SK-N-SH (cell line): ENCODE measurements at regions not wholly inside any gene's neighbourhood (a gene's known extent, or its start where the extent isn't known, plus 50 kb on each side); places are given as distances from the start of the nearest gene placed in this dataset.

Experiments
- CTCF ChIA-PET: fragments of 300-600, 350-600 bp; formaldehyde crosslinking; extraction: SDS; loops from one replicate; lab custom pipeline; 2021; lab: Yijun Ruan, JAX
- POLR2A ChIA-PET: fragments of 350-600 bp; sonication (Branson Sonifier 250); formaldehyde crosslinking; extraction: SDS; loops from one replicate; lab custom pipeline; 2020; ENCODE audit warnings: antibody characterized with exemption, inconsistent platforms; lab: Yijun Ruan, JAX
- DNase-seq: peaks from one replicate; pipeline ENCODE4 v3.0.0; 2012
- H2AFZ ChIP-seq: fragments of 200-600 bp; sonication (generic); 2 replicates; pipeline ENCODE4 v1.8.1; 2016; ENCODE audit warnings: antibody characterized with exemption, mild to moderate bottlenecking, low read depth
- H3F3A ChIP-seq: fragments of 200-600 bp; sonication (generic); replicated peaks from 2 replicates; pipeline ENCODE3; 2016; ENCODE audit warnings: antibody characterized with exemption, mild to moderate bottlenecking; ENCODE audit not compliant: insufficient read depth
- H3K27ac ChIP-seq, 2 experiments: fragments of 200-500 bp in 1 of 2; fragments of 200-600 bp in 1 of 2; sonication (Bioruptor generic) in 1 of 2; sonication (generic), shearing (Covaris generic) in 1 of 2; 2 replicates each; pipeline versions ENCODE4 v1.5.1 to v1.6.1; 2014 to 2016; ENCODE audit warnings: low read depth in 2 of 2, inconsistent platforms in 1 of 2, low read length in 1 of 2, mild to moderate bottlenecking in 1 of 2, mixed read lengths in 1 of 2
- H3K27me3 ChIP-seq: fragments of 200-600 bp; sonication (generic), shearing (Covaris generic); 2 replicates; pipeline ENCODE4 v1.6.1; 2016; ENCODE audit warnings: mixed run types; ENCODE audit not compliant: insufficient read depth
- H3K36me3 ChIP-seq, 2 experiments: fragments of 200-500 bp in 1 of 2; fragments of 200-600 bp in 1 of 2; sonication (Bioruptor generic) in 1 of 2; sonication (generic) in 1 of 2; replicated peaks in 1 of 2; 2 replicates each; pipeline versions ENCODE3 to v1.5.1; 2014 to 2016; ENCODE audit warnings: low read length in 1 of 2, mild to moderate bottlenecking in 1 of 2; ENCODE audit not compliant: insufficient read depth in 2 of 2, control insufficient read depth in 1 of 2
- H3K4me1 ChIP-seq, 2 experiments: fragments of 200-500 bp in 1 of 2; fragments of 200-600 bp in 1 of 2; sonication (Bioruptor generic) in 1 of 2; sonication (generic), shearing (Covaris generic) in 1 of 2; 2 replicates each; pipeline versions ENCODE4 v1.5.1 to v1.6.1; 2014 to 2016; ENCODE audit warnings: low read depth in 1 of 2, low read length in 1 of 2, mixed run types in 1 of 2; ENCODE audit not compliant: insufficient read depth in 2 of 2, control insufficient read depth in 1 of 2
- H3K4me2 ChIP-seq: fragments of 200-600 bp; sonication (generic), shearing (Covaris generic); 2 replicates; pipeline ENCODE4 v1.6.1; 2017; ENCODE audit warnings: mixed run types
- H3K4me3 ChIP-seq, 2 experiments: fragments of 200-500 bp in 1 of 2; fragments of 200-600 bp in 1 of 2; sonication (Bioruptor generic) in 1 of 2; sonication (generic), shearing (Covaris generic) in 1 of 2; 2 replicates each; pipeline versions ENCODE4 v1.5.1 to v1.8.1; 2014 to 2016; ENCODE audit warnings: low read depth in 2 of 2, inconsistent platforms in 1 of 2, low read length in 1 of 2, mild to moderate bottlenecking in 1 of 2, mixed read lengths in 1 of 2, moderate library complexity in 1 of 2
- H3K79me2 ChIP-seq: fragments of 200-600 bp; sonication (generic); 2 replicates; pipeline ENCODE4 v1.8.1; 2017; ENCODE audit warnings: mild to moderate bottlenecking; ENCODE audit not compliant: insufficient read depth
- H3K9ac ChIP-seq: fragments of 200-600 bp; sonication (generic); 2 replicates; pipeline ENCODE4 v1.6.1; 2017; ENCODE audit warnings: mixed run types
- H3K9me2 ChIP-seq: fragments of 200-600 bp; sonication (generic); 2 replicates; pipeline ENCODE4 v1.6.1; 2017; ENCODE audit warnings: mixed run types
- H3K9me3 ChIP-seq: fragments of 200-600 bp; sonication (generic); 2 replicates; pipeline ENCODE4 v1.6.1; 2017; ENCODE audit warnings: mixed run types, mild to moderate bottlenecking, moderate library complexity
- H4K20me1 ChIP-seq: fragments of 200-600 bp; sonication (generic); 2 replicates; pipeline ENCODE4 v1.6.1; 2017; ENCODE audit warnings: mild to moderate bottlenecking, mixed run types; ENCODE audit not compliant: insufficient read depth
- ELF1 ChIP-seq: IDR thresholded peaks from 2 replicates; pipeline ENCODE4 v1.4.0; 2012
- EP300 ChIP-seq, 2 experiments: IDR thresholded peaks; 2 replicates each; pipeline versions ENCODE4 v1.4.0 to v1.6.1; 2012; ENCODE audit warnings: borderline replicate concordance in 1 of 2, low read depth in 1 of 2, low read length in 1 of 2
- EZH2phosphoT487 ChIP-seq: fragments of 200-600 bp; sonication (generic); IDR thresholded peaks from 2 replicates; pipeline ENCODE4 v1.6.1; 2017; ENCODE audit warnings: low read depth, mixed run types, mild to moderate bottlenecking, antibody characterized with exemption, moderate library complexity, borderline replicate concordance
- GATA2 ChIP-seq: sonication (generic); formaldehyde crosslinking; IDR thresholded peaks from 2 replicates; pipeline ENCODE4 v1.5.0; 2020; ENCODE audit warnings: mild to moderate bottlenecking, missing genetic modification reagents
- MAX ChIP-seq: IDR thresholded peaks from 2 replicates; pipeline ENCODE4 v1.4.0; 2012; ENCODE audit warnings: low read depth
- MEF2A ChIP-seq: IDR thresholded peaks from 2 replicates; pipeline ENCODE4 v1.4.0; 2012; ENCODE audit warnings: low read depth, borderline replicate concordance
- REST ChIP-seq: IDR thresholded peaks from 2 replicates; pipeline ENCODE4 v1.6.1; 2012; ENCODE audit warnings: mild to moderate bottlenecking, low read depth, low read length, moderate library complexity
- RXRA ChIP-seq: IDR thresholded peaks from 2 replicates; pipeline ENCODE4 v1.4.0; 2012; ENCODE audit warnings: low read depth, mild to moderate bottlenecking, borderline replicate concordance
- SIN3A ChIP-seq: IDR thresholded peaks from 2 replicates; pipeline ENCODE4 v1.6.1; 2012; ENCODE audit warnings: low read depth, mild to moderate bottlenecking, low read length, moderate library complexity, borderline replicate concordance
- SMC3 ChIP-seq: IDR thresholded peaks from 2 replicates; pipeline ENCODE4 v1.6.1; 2012; ENCODE audit warnings: low read depth, low read length, improper control_type of control experiment
- TCF12 ChIP-seq: IDR thresholded peaks from 2 replicates; pipeline ENCODE4 v1.4.0; 2012
- TEAD4 ChIP-seq: IDR thresholded peaks from 2 replicates; pipeline ENCODE4 v1.4.0; 2012; ENCODE audit warnings: mild to moderate bottlenecking, borderline replicate concordance; ENCODE audit not compliant: insufficient read depth
- USF2 ChIP-seq: fragments of 150-350 bp; IDR thresholded peaks from 2 replicates; pipeline ENCODE4 v1.6.1; 2017; ENCODE audit warnings: antibody characterized with exemption, low read length, low read depth, borderline replicate concordance
- YY1 ChIP-seq: IDR thresholded peaks from 2 replicates; pipeline ENCODE4 v1.4.0; 2012; ENCODE audit warnings: low read depth, mild to moderate bottlenecking
- ZBTB33 ChIP-seq: IDR thresholded peaks from 2 replicates; pipeline ENCODE4 v1.4.0; 2012; ENCODE audit warnings: low read depth, borderline replicate concordance
- WGBS: methylation state at CpG from one replicate; pipeline ENCODE4 v1.1.6; 2017; ENCODE audit warnings: low lambda C conversion rate; 5-methylcytosine and 5-hydroxymethylcytosine counted together

GRCh38 chr11:23502389-23502788, 642.1 kb upstream of the CCDC179 start:
- H3F3A ChIP-seq: no peaks in the 10 kb centered on the region
- no peaks in the 10 kb centered on the region for H3K4me1 ChIP-seq
- no peak overlapping the region for H3K9ac ChIP-seq
- POLR2A ChIA-PET: no interaction called here
- no peaks in the 10 kb centered on the region for H3K27me3 ChIP-seq
- 67% methylated on average over 3 of the region's 3 CpGs for WGBS
- CTCF ChIA-PET: interaction anchor here (1.0 kb wide), 1 partner anchor 16 kb away, joined by 3 read pairs; no protein-coding TSS in a partner anchor
- no peak overlapping the region for H3K4me2 ChIP-seq
- no peak overlapping the region for H2AFZ ChIP-seq
- no peaks in the 10 kb centered on the region for H3K9me3 ChIP-seq
- no peaks in the 10 kb centered on the region for H4K20me1 ChIP-seq
- H3K4me3 ChIP-seq: no peak overlapping the region
- no peak for DNase-seq
- H3K79me2 ChIP-seq: no peaks in the 10 kb centered on the region
- TF ChIP-seq USF2 (no peak), RXRA (no peak), ELF1 (no peak), ZBTB33 (no peak), MAX (no peak), EZH2phosphoT487 (no peak), YY1 (no peak), TCF12 (no peak), TEAD4 (no peak), GATA2 (CRISPR knock-in tag) (no peak), REST (no peak), EP300 (IDR thresholded peaks at IDR 0.05; ENCODE audit: borderline replicate concordance in 1 of 2, low read depth in 1 of 2, low read length in 1 of 2) (no peak), SMC3 (no peak), SIN3A (no peak), MEF2A (no peak)
- TF ChIP-seq, all 33 proteins: peak for 0
- H3K9me2 ChIP-seq: no peaks in the 10 kb centered on the region
- H3K27ac ChIP-seq: no peak overlapping the region
- no peaks in the 10 kb centered on the region for H3K36me3 ChIP-seq
